ENCODE measurements at regions not wholly inside any gene's neighbourhood (a gene's known extent, or its start where the extent isn't known, plus 50 kb on each side); places are given as distances from the start of the nearest gene placed in this dataset.
"Not testable (repeated sequence)": the region's sequence is repeated elsewhere in the genome, so short reads cannot be mapped to it uniquely, and the experiment has no call there.

DNA sequence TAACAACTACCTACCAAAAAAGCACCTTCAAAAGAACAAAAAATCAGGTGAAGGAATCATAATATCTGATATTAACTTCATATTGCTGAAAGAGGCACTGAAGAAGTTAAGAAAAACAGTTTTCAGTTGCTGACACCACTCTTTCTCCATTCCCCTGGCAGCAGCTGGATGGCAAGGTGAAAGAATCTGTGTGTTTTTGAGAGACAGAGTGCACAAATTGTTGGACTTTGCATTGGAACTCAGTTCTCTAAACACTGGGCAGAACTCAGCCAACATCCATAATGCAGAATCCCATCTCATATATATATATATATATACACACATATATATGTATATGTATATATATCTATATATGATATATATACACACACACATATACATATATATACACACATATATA lies 408.3 kb upstream of the MAGEC2 start:
- no peak overlapping the region for H3K4me3 ChIP-seq (ENCODE audit: low read depth, low read length)
- TF ChIP-seq, protein P1, sequence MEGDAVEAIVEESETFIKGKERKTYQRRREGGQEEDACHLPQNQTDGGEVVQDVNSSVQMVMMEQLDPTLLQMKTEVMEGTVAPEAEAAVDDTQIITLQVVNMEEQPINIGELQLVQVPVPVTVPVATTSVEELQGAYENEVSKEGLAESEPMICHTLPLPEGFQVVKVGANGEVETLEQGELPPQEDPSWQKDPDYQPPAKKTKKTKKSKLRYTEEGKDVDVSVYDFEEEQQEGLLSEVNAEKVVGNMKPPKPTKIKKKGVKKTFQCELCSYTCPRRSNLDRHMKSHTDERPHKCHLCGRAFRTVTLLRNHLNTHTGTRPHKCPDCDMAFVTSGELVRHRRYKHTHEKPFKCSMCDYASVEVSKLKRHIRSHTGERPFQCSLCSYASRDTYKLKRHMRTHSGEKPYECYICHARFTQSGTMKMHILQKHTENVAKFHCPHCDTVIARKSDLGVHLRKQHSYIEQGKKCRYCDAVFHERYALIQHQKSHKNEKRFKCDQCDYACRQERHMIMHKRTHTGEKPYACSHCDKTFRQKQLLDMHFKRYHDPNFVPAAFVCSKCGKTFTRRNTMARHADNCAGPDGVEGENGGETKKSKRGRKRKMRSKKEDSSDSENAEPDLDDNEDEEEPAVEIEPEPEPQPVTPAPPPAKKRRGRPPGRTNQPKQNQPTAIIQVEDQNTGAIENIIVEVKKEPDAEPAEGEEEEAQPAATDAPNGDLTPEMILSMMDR (IDR thresholded peaks at IDR 0.05; ENCODE audit: borderline replicate concordance, insufficient read depth, low read depth, low read length), result no peak

GRCh38 chrX:142606629-142607028 lies 401.5 kb upstream of the MAGEC2 start:
- H3K4me3 ChIP-seq (ENCODE audit: low read depth, low read length), result not testable (repeated sequence)
- TF ChIP-seq, protein P1 (IDR thresholded peaks at IDR 0.05; ENCODE audit: borderline replicate concordance, insufficient read depth, low read depth, low read length), result peak; percentile 22; the same call in 1 of the 2 replicates

DNA sequence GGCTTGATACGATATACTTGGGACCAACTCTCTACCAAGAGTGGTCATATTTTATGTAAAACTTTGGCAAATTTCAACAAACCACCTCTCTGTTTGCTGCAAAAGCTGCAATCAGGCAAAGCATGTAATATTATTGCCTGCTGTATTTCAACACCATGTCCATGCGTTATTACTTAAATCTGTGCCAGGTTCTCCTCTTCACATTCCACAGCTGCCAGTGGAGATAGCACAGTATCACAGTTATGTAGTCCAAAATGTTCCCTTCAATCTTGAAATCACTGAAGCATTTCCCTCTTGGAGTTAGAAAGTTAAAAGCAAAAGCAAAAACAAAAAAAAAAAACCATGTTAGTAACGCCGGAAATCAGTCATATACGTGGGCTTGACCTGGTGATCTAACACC lies 396.7 kb upstream of the MAGEC2 start:
- TF ChIP-seq, protein P1 (IDR thresholded peaks at IDR 0.05; ENCODE audit: borderline replicate concordance, insufficient read depth, low read depth, low read length), result no peak
- H3K4me3 ChIP-seq (ENCODE audit: low read depth, low read length), result no peak overlapping the region

GRCh38 chrX:142593361-142593862 lies 388.3 kb upstream of the MAGEC2 start:
- TF ChIP-seq, protein P1 (IDR thresholded peaks at IDR 0.05; ENCODE audit: borderline replicate concordance, insufficient read depth, low read depth, low read length), result no peak
- H3K4me3 ChIP-seq (ENCODE audit: low read depth, low read length), result no peak overlapping the region

DNA sequence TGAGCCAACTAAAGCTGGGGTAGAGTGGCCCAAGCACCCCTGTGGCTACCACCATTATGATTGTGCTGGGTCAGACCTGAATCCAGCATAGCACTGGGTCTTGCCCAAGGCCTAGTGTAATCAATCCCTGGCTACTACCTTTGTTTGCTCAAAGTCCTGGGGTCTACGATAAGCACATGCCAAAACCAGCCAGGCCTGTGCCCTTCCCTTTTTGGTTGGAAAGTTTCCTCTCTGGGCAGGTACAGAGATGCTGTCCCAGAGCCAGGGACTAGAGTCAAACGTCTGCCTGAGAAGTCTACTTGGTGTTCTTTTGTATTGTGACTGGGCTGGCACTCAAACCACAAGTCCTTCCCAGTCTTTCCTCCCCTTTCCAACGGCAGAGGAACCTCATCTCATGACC lies 371.5 kb upstream of the MAGEC2 start:
- no peak overlapping the region for H3K4me3 ChIP-seq (ENCODE audit: low read depth, low read length)
- TF ChIP-seq, protein P1 (IDR thresholded peaks at IDR 0.05; ENCODE audit: borderline replicate concordance, insufficient read depth, low read depth, low read length), result no peak

DNA sequence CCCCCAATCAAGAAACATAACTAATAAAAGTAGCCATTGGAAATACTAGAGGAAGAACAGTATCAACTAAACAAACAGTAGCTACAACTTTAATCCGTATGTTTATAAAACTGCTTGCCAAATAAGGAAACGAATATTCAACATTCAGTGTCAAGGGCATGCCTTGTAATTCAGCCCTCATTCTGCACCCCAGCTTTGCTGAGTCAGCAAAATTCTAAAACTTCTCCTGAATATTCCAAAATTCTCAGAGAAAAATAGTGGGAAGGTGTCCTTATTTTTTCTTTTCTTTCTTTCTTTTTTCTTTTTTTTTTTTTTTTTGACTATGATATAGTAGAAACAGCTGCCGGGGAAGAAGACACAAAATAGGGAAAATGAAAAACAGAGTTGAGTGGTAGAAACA lies 344.8 kb upstream of the MAGEC2 start:
- TF ChIP-seq, protein P1 (IDR thresholded peaks at IDR 0.05; ENCODE audit: borderline replicate concordance, insufficient read depth, low read depth, low read length), result no peak
- no peak overlapping the region for H3K4me3 ChIP-seq (ENCODE audit: low read depth, low read length)

GRCh38 chrX:142505839-142506238 lies 300.7 kb upstream of the MAGEC2 start:
- no peak overlapping the region for H3K4me3 ChIP-seq (ENCODE audit: low read depth, low read length)
- TF ChIP-seq, protein P1 (IDR thresholded peaks at IDR 0.05; ENCODE audit: borderline replicate concordance, insufficient read depth, low read depth, low read length), result no peak
